ENCODE measurements at regions not wholly inside any gene's neighbourhood (a gene's known extent, or its start where the extent isn't known, plus 50 kb on each side); places are given as distances from the start of the nearest gene placed in this dataset.

- H3K4me3 ChIP-seq (ENCODE audit: low read depth, low read length), result no peak overlapping the region
- no peak for TF ChIP-seq CTCF (IDR thresholded peaks at IDR 0.05; ENCODE audit: control insufficient read depth, extremely low read depth, insufficient read depth)
- no peak for DNase-seq (ENCODE audit: low read depth)
These were observed 80.4 kb upstream of the IRX3 start for GRCh38 chr16:54366943-54367342.

GRCh38 chr16:54365990-54366634 lies 79.5 kb upstream of the IRX3 start:
- no peak for DNase-seq (ENCODE audit: low read depth)
- no peak for TF ChIP-seq CTCF (IDR thresholded peaks at IDR 0.05; ENCODE audit: control insufficient read depth, extremely low read depth, insufficient read depth)
- H3K4me3 ChIP-seq (ENCODE audit: low read depth, low read length), result no peak overlapping the region

GRCh38 chr16:54363766-54364165 lies 77.2 kb upstream of the IRX3 start:
- TF ChIP-seq CTCF (IDR thresholded peaks at IDR 0.05; ENCODE audit: control insufficient read depth, extremely low read depth, insufficient read depth), result no peak
- no peak for DNase-seq (ENCODE audit: low read depth)
- no peak overlapping the region for H3K4me3 ChIP-seq (ENCODE audit: low read depth, low read length)

- no peak for TF ChIP-seq CTCF (IDR thresholded peaks at IDR 0.05; ENCODE audit: control insufficient read depth, extremely low read depth, insufficient read depth)
- DNase-seq (ENCODE audit: low read depth), result no peak
- no peak overlapping the region for H3K4me3 ChIP-seq (ENCODE audit: low read depth, low read length)
These were observed 76.1 kb upstream of the IRX3 start for GRCh38 chr16:54362591-54363206.

GRCh38 chr16:54361246-54361645 lies 74.7 kb upstream of the IRX3 start:
- DNase-seq (ENCODE audit: low read depth), result no peak
- H3K4me3 ChIP-seq (ENCODE audit: low read depth, low read length), result no peak overlapping the region
- TF ChIP-seq CTCF (IDR thresholded peaks at IDR 0.05; ENCODE audit: control insufficient read depth, extremely low read depth, insufficient read depth), result no peak

GRCh38 chr16:54360681-54361080 lies 74.1 kb upstream of the IRX3 start:
- TF ChIP-seq CTCF (IDR thresholded peaks at IDR 0.05; ENCODE audit: control insufficient read depth, extremely low read depth, insufficient read depth), result no peak
- H3K4me3 ChIP-seq (ENCODE audit: low read depth, low read length), result no peak overlapping the region
- DNase-seq (ENCODE audit: low read depth), result no peak

- no peak for TF ChIP-seq CTCF (IDR thresholded peaks at IDR 0.05; ENCODE audit: control insufficient read depth, extremely low read depth, insufficient read depth)
These were observed 73.0 kb upstream of the IRX3 start for GRCh38 chr16:54359555-54359954.

More at GRCh38 chr16:54359555-54359954, 73.0 kb upstream of the IRX3 start:
- DNase-seq (ENCODE audit: low read depth), result no peak
- H3K4me3 ChIP-seq (ENCODE audit: low read depth, low read length), result no peak overlapping the region

Data from LNCaP clone FGC (cell line).